HL-60 (cell line): ENCODE measurements at regions not wholly inside any gene's neighbourhood (a gene's known extent, or its start where the extent isn't known, plus 50 kb on each side); places are given as distances from the start of the nearest gene placed in this dataset.

ENCODE experiments used
- DNase-seq, 2 experiments: peaks; one replicate each; pipeline ENCODE4 v3.0.0-alpha.2; 2010 to 2020; ENCODE audit warnings: low read depth in 1 of 2, low spot score in 1 of 2
- H3K27ac ChIP-seq: fragments of 250-450 bp; sonication (Bioruptor Pico); replicated peaks from 2 replicates; pipeline ENCODE4 v1.5.1; 2020; ENCODE audit warnings: mild to moderate bottlenecking, moderate library complexity
- H3K27me3 ChIP-seq: fragments of 250-450 bp; sonication (Bioruptor Pico); 2 replicates; pipeline ENCODE4 v1.5.1; 2021; ENCODE audit warnings: mild to moderate bottlenecking, moderate library complexity; ENCODE audit not compliant: insufficient read depth, poor library complexity, severe bottlenecking
- H3K4me3 ChIP-seq: replicated peaks from 2 replicates; pipeline ENCODE4 v1.5.1; 2011; ENCODE audit warnings: mild to moderate bottlenecking, control low read depth, low read length; ENCODE audit not compliant: insufficient read depth
- GABPA ChIP-seq: IDR thresholded peaks from 2 replicates; pipeline ENCODE4 v1.6.1; 2012; ENCODE audit warnings: low read depth
- POLR2AphosphoS5 ChIP-seq: IDR thresholded peaks from 2 replicates; pipeline ENCODE4 v1.6.1; 2012; ENCODE audit warnings: low read depth
- SPI1 ChIP-seq: IDR thresholded peaks from 2 replicates; pipeline ENCODE4 v1.6.1; 2012; ENCODE audit warnings: low read depth, mild to moderate bottlenecking, borderline replicate concordance
- TF ChIP-seq, protein P1 (sequence below): IDR thresholded peaks from 2 replicates; pipeline ENCODE4 v1.6.1; 2012; ENCODE audit warnings: low read depth; ENCODE audit not compliant: insufficient replicate concordance
- TF ChIP-seq, protein P2 (sequence below): IDR thresholded peaks from one replicate; pipeline ENCODE4 v1.5.1; 2011; ENCODE audit warnings: low read length, control low read depth, inconsistent platforms; ENCODE audit not compliant: insufficient read depth

DNA sequence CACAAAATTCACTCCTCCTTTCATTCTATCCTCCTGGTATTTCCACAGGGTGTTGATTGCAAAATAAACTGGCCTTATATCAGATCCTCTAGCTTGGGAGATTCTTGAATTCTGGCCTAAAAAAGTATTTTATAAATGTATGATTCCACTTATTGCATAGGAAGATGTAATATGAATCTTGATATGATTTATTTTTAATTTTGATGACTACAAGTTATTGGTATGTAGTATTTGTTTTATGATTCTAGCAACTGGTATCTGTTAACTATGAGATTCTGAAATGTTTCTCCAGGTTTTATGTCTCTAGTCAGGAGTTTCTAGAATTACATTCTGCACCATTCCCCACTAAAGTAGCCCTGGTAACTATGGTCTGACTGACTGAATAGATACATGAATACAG lies 373.9 kb upstream of the C11orf87 start:
- no peak for DNase-seq
- Histone ChIP-seq H3K27me3 (no peaks in the 10 kb centered on the region), H3K27ac (no peak overlapping the region), H3K4me3 (no peak overlapping the region)
- TF ChIP-seq SPI1 (no peak), GABPA (no peak), POLR2AphosphoS5 (no peak)
- TF ChIP-seq, protein P1, sequence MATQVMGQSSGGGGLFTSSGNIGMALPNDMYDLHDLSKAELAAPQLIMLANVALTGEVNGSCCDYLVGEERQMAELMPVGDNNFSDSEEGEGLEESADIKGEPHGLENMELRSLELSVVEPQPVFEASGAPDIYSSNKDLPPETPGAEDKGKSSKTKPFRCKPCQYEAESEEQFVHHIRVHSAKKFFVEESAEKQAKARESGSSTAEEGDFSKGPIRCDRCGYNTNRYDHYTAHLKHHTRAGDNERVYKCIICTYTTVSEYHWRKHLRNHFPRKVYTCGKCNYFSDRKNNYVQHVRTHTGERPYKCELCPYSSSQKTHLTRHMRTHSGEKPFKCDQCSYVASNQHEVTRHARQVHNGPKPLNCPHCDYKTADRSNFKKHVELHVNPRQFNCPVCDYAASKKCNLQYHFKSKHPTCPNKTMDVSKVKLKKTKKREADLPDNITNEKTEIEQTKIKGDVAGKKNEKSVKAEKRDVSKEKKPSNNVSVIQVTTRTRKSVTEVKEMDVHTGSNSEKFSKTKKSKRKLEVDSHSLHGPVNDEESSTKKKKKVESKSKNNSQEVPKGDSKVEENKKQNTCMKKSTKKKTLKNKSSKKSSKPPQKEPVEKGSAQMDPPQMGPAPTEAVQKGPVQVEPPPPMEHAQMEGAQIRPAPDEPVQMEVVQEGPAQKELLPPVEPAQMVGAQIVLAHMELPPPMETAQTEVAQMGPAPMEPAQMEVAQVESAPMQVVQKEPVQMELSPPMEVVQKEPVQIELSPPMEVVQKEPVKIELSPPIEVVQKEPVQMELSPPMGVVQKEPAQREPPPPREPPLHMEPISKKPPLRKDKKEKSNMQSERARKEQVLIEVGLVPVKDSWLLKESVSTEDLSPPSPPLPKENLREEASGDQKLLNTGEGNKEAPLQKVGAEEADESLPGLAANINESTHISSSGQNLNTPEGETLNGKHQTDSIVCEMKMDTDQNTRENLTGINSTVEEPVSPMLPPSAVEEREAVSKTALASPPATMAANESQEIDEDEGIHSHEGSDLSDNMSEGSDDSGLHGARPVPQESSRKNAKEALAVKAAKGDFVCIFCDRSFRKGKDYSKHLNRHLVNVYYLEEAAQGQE = no peak
- TF ChIP-seq, protein P2, sequence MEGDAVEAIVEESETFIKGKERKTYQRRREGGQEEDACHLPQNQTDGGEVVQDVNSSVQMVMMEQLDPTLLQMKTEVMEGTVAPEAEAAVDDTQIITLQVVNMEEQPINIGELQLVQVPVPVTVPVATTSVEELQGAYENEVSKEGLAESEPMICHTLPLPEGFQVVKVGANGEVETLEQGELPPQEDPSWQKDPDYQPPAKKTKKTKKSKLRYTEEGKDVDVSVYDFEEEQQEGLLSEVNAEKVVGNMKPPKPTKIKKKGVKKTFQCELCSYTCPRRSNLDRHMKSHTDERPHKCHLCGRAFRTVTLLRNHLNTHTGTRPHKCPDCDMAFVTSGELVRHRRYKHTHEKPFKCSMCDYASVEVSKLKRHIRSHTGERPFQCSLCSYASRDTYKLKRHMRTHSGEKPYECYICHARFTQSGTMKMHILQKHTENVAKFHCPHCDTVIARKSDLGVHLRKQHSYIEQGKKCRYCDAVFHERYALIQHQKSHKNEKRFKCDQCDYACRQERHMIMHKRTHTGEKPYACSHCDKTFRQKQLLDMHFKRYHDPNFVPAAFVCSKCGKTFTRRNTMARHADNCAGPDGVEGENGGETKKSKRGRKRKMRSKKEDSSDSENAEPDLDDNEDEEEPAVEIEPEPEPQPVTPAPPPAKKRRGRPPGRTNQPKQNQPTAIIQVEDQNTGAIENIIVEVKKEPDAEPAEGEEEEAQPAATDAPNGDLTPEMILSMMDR = no peak

DNA sequence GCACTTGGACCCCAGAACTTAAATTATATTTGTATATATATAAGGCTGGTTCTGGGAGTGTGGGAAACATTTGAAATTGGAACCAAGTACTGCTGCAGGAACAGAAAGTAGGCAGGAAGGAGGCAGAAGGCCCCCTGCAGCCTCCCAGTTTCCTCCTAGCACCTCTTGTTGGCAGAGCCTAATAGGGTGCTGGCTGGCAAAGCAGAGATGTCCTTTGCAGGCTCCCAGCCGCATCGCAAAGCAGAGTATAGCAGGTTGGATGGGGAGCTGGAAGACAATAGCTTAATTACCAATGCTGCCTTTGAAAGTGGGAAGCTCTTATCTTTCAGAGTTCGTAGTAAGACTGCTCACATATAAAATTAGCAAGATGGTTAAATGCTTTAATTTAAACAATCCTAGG lies 370.8 kb upstream of the C11orf87 start:
- Histone ChIP-seq H3K27ac (no peak overlapping the region), H3K4me3 (no peak overlapping the region), H3K27me3 (no peaks in the 10 kb centered on the region)
- DNase-seq = no peak
- TF ChIP-seq, protein P2 = no peak
- TF ChIP-seq POLR2AphosphoS5 (no peak), GABPA (no peak), SPI1 (no peak)
- TF ChIP-seq, protein P1 = no peak

DNA sequence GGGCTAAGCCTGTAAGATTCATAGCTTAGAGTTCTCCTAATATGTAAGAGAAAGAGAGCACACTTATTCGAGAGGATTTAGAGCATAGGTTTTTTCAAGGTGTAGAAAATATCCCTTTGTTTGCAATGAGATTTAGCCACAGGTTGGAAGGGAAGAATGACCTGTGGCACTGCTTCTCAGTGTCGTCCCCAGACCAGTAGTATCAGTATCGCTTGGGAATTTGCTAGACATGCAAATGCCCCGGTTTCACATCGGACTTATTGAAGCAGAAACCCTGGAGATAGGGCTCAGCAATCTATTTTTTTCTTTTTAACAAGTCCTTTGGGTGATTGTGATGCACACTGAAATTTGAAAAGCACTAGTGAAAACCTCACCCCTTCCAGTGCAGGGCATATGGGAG lies 362.6 kb upstream of the C11orf87 start:
- H3K27me3 ChIP-seq = no peaks in the 10 kb centered on the region
- no peak overlapping the region for H3K27ac ChIP-seq
- H3K4me3 ChIP-seq = no peak overlapping the region
- TF ChIP-seq SPI1 (no peak), GABPA (no peak), POLR2AphosphoS5 (no peak)
- TF ChIP-seq, protein P2 = no peak
- TF ChIP-seq, protein P1 = no peak
- DNase-seq = no peak
